Stomach (tissue), 8 donors: ENCODE measurements at regions not wholly inside any gene's neighbourhood (a gene's known extent, or its start where the extent isn't known, plus 50 kb on each side); places are given as distances from the start of the nearest gene placed in this dataset.
A peak's percentile ranks its signal among the peaks of the same experiment; 100 is the strongest.
"Not testable (repeated sequence)": the region's sequence is repeated elsewhere in the genome, so short reads cannot be mapped to it uniquely, and the experiment has no call there.

Experiments used
- DNase-seq, 2 donors: peaks; one replicate each; pipeline versions ENCODE4 v3.0.0 to v3.0.0-alpha.2; 2013 to 2019
- H3K27ac ChIP-seq, 5 donors: fragments of 200-600 bp in 4 of 5; sonication (generic) in 4 of 5; one replicate each; pipeline ENCODE4 v1.5.1; 2013 to 2019; ENCODE audit warnings: mild to moderate bottlenecking in 1 of 5, moderate library complexity in 1 of 5
- H3K27me3 ChIP-seq, 3 donors: fragments of 200-600 bp; sonication (generic); one replicate each; pipeline ENCODE4 v1.5.1; 2017 to 2019; ENCODE audit warnings: mixed run types in 1 of 3
- H3K36me3 ChIP-seq, 4 donors: fragments of 200-600 bp; sonication (generic); 1 replicate in 3 of 4; 2 replicates in 1 of 4; pipeline ENCODE4 v1.5.1; 2016 to 2019
- H3K4me1 ChIP-seq, 4 donors: fragments of 200-600 bp; sonication (generic); one replicate each; pipeline ENCODE4 v1.5.1; 2016 to 2019
- H3K4me3 ChIP-seq, 4 donors: fragments of 200-600 bp; sonication (generic) in 3 of 4; one replicate each; pipeline ENCODE4 v1.5.1; 2016 to 2019; ENCODE audit warnings: mild to moderate bottlenecking in 1 of 4
- H3K9me3 ChIP-seq, 4 donors: fragments of 200-600 bp; sonication (generic); one replicate each; pipeline ENCODE4 v1.5.1; 2016 to 2019
- EP300 ChIP-seq: sonication (generic); formaldehyde crosslinking; IDR thresholded peaks from one replicate; pipeline ENCODE4 v1.6.1; 2017; ENCODE audit warnings: antibody characterized with exemption
- POLR2A ChIP-seq, 4 donors: fragments of 450-650 bp; IDR thresholded peaks; one replicate each; pipeline ENCODE4 v1.6.1; 2016; ENCODE audit warnings: antibody characterized with exemption in 4 of 4, control low read depth in 2 of 4, mild to moderate bottlenecking in 1 of 4, moderate library complexity in 1 of 4
- POLR2AphosphoS5 ChIP-seq, 3 donors: sonication (generic); formaldehyde crosslinking; IDR thresholded peaks; one replicate each; pipeline ENCODE4 v1.6.1; 2016; ENCODE audit warnings: antibody characterized with exemption in 3 of 3
- WGBS, 5 donors: extraction: QIAGEN DNeasy Blood & Tissue Kit in 3 of 5; methylation state at CpG; one replicate each; pipeline versions ENCODE4 v1.1.5 to v1.1.7; 2013 to 2018; 5-methylcytosine and 5-hydroxymethylcytosine counted together
- intact Hi-C: fragments of 100-400 bp; cut with DNase I; formaldehyde crosslinking; loops from one replicate; pipeline ENCODE4 v1.15.1; 2023; ENCODE audit warnings: low total_unique reads
- TF ChIP-seq, protein P1 (sequence below), 7 experiments: fragments of 450-650 bp in 4 of 7; fragments of 200-600 bp in 3 of 7; sonication (generic) in 3 of 7; IDR thresholded peaks; one replicate each; pipeline ENCODE4 v1.5.1; 2016 to 2019; ENCODE audit warnings: antibody characterized with exemption in 7 of 7, control low read depth in 2 of 7, mild to moderate bottlenecking in 1 of 7
- donor health status: healthy with polysubstance abuse.
- donor health status: Bipolar disorder and iron deficiency.
- donor health status: healthy.

DNA sequence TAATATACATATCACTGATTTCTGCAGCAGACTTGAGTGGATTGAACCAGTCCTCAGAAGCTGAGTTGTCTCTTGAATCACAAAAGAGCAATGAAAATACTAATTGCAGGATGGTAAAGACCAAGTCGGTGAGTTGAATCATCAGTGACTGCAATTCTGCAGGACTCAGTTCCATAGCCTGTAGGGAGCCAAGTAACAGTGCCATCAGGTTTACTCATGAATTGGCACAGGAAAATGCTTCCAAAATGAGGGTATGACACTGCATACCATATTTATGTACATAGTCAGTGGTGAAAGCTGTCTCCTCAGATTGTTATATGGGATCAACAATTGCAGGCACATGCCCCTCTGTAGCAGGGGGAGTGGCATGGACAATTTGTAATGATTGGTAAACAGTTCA lies 192.8 kb downstream of the CCNG2 start:
- intact Hi-C loops: no loop called here
- DNase-seq: no peak

DNA sequence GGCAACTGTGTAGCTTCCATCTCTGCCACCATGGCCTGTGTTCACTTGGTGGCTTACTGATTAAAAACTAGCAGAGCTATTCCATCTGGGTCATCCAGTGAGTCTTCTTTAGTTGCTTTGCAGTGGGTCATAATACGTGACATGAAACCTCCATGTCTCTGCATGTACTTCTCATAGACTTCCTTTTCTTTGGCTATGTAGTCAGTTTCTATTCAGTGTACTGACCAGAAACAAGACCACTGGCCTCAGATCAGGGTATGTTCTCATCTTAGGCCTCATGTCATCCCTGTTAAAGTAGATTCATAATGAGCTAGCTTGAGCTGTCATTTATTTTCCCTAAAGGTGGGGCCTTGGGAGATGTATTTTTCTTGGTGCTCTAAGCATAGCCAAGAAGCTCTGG lies 195.2 kb downstream of the CCNG2 start:
- H3K27ac ChIP-seq: no peak overlapping the region
- H3K27me3 ChIP-seq: no peaks in the 10 kb centered on the region
- no peaks in the 10 kb centered on the region for H3K9me3 ChIP-seq
- 89 to 100% (median 95%) methylated on average over 1 of the region's 1 CpG for WGBS, 5 donors
- H3K4me1 ChIP-seq: peaks cover 0 to 9% (median 3%) of the 10 kb centered on the region in 4 donors
- H3K4me3 ChIP-seq: no peak overlapping the region
- intact Hi-C loops: no loop called here
- no peak for DNase-seq
- no peak for TF ChIP-seq EP300
- no peak for TF ChIP-seq POLR2A (IDR thresholded peaks at IDR 0.05)
- no peak for TF ChIP-seq POLR2AphosphoS5 (IDR thresholded peaks at IDR 0.05)
- TF ChIP-seq, protein P1, sequence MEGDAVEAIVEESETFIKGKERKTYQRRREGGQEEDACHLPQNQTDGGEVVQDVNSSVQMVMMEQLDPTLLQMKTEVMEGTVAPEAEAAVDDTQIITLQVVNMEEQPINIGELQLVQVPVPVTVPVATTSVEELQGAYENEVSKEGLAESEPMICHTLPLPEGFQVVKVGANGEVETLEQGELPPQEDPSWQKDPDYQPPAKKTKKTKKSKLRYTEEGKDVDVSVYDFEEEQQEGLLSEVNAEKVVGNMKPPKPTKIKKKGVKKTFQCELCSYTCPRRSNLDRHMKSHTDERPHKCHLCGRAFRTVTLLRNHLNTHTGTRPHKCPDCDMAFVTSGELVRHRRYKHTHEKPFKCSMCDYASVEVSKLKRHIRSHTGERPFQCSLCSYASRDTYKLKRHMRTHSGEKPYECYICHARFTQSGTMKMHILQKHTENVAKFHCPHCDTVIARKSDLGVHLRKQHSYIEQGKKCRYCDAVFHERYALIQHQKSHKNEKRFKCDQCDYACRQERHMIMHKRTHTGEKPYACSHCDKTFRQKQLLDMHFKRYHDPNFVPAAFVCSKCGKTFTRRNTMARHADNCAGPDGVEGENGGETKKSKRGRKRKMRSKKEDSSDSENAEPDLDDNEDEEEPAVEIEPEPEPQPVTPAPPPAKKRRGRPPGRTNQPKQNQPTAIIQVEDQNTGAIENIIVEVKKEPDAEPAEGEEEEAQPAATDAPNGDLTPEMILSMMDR (IDR thresholded peaks at IDR 0.05): no peak
- H3K36me3 ChIP-seq: no peaks in the 10 kb centered on the region

More for the DNA sequence above, 192.8 kb downstream of the CCNG2 start:
- H3K36me3 ChIP-seq: no peaks in the 10 kb centered on the region
- H3K27me3 ChIP-seq: no peaks in the 10 kb centered on the region
- no peak overlapping the region for H3K27ac ChIP-seq
- H3K4me1 ChIP-seq: peaks cover 0 to 20% (median 8%) of the 10 kb centered on the region in 4 donors
- TF ChIP-seq EP300: no peak
- no peak for TF ChIP-seq POLR2AphosphoS5 (IDR thresholded peaks at IDR 0.05)
- TF ChIP-seq POLR2A (IDR thresholded peaks at IDR 0.05): no peak
- TF ChIP-seq, protein P1 (IDR thresholded peaks at IDR 0.05): no peak
- WGBS, 5 donors: 81 to 100% (median 89%) methylated on average over 1 of the region's 1 CpG
- H3K4me3 ChIP-seq: no peak overlapping the region
- H3K9me3 ChIP-seq: no peaks in the 10 kb centered on the region

DNA sequence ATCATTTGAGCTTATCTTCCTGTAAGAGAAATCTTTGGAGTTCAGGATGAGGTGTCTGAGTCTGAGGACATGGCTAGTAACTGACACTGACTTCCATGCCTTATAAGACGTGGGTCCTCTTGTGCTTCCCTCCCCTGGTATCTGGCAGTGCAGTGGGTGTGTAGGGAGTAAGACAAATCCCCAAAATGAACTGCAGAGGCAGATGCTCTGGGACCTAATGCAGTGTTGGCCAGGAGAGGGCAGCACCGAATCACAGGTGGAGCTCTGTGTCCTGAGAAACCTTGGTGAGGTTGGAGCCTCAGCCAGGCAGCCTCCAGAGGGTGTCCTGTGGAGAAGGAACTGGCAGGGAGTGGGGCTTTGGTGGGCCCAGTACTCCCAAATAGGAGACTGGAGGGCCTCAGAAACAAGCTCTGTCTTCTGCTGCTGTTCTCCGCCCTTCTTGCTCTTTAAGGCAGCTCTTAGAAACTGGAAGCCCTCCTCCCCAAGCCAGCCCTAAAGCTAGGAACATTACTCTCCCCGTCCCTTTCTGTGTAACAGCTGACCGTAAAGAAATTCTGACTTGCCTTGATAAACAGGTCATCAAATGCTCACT lies 196.8 kb downstream of the CCNG2 start:
- H3K27me3 ChIP-seq, H3K4me1 ChIP-seq, H3K27ac ChIP-seq, DNase-seq, H3K36me3 ChIP-seq, H3K9me3 ChIP-seq, intact Hi-C loops, H3K4me3 ChIP-seq: not testable (repeated sequence)
- 70 to 84% (median 82%) methylated on average over 3 to 4 of the region's 5 CpGs for WGBS, 5 donors
- TF ChIP-seq, protein P1 (IDR thresholded peaks at IDR 0.05): peak in 1 of 7 experiments; percentile 14

DNA sequence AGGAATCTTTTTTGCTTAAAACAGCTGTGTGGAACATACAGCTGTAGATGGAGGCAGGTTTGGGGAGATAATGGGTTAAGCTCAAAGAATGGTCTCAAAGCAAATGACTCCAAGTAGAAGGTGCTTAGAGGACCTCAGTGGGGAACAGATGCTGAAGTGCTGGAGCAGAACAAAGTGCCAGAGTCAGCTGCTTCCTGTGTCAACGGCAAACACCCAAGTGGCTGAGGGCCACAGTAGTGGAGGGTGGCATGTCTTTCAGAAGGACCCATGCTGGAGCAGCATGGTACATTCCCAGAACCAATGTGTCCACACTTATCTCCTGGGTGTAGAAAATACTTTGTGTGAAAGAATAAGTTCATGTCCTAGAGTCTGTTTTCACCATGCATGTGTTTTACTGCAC lies 197.5 kb downstream of the CCNG2 start:
- H3K27me3 ChIP-seq: no peaks in the 10 kb centered on the region
- intact Hi-C loops: no loop called here
- WGBS, 5 donors: 42 to 57% (median 52%) methylated on average over 1 of the region's 1 CpG; no CpG with 5 or more reads in 1 of the 5 donors

More for the DNA sequence above, 197.5 kb downstream of the CCNG2 start:
- no peak overlapping the region for H3K4me3 ChIP-seq
- H3K36me3 ChIP-seq: no peaks in the 10 kb centered on the region
- H3K27ac ChIP-seq: no peak overlapping the region
- DNase-seq: no peak
- H3K9me3 ChIP-seq: no peaks in the 10 kb centered on the region
- TF ChIP-seq POLR2A (IDR thresholded peaks at IDR 0.05) (no peak), EP300 (no peak), POLR2AphosphoS5 (IDR thresholded peaks at IDR 0.05) (no peak)
- TF ChIP-seq, protein P1 (IDR thresholded peaks at IDR 0.05): no peak
- H3K4me1 ChIP-seq: no peaks in the 10 kb centered on the region
